HG02840 (cell line): ENCODE measurements at regions not wholly inside any gene's neighbourhood (a gene's known extent, or its start where the extent isn't known, plus 50 kb on each side); places are given as distances from the start of the nearest gene placed in this dataset.
"Not testable (repeated sequence)": the region's sequence is repeated elsewhere in the genome, so short reads cannot be mapped to it uniquely, and the experiment has no call there.

Source experiments
- ATAC-seq: cut with Tn5 transposase; IDR thresholded peaks from one replicate; pipeline ENCODE4 v1.9.1; 2021; ENCODE audit warnings: mild to moderate bottlenecking, moderate library complexity, moderate number of reproducible peaks; ENCODE audit not compliant: unreplicated experiment, low FRiP score

GRCh38 chr5:123721675-123722276 lies 209.8 kb downstream of the CSNK1G3 start:
- ATAC-seq = no peak

- ATAC-seq = no peak
Measured at GRCh38 chr5:123720955-123721354, 209.0 kb downstream of the CSNK1G3 start.

DNA sequence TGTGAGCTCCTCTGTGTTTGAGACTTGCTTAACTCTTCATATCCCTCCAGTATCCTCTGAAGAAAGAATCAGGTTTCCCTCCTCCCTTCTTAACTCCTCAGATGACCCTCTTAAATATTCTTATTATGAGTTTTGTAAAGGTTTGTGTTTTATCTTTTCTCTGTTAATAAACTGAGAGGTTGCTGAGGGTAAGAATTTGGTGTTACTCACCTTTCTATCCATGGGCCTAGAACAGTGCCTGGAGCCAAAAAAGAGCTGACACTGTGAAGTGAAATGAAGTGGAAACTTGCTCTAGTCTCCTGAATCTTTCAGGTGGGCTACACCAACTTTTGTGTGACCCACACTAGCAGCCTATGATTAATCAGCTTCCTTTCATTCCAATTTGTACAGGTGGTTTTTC lies 208.4 kb downstream of the CSNK1G3 start:
- ATAC-seq = no peak

GRCh38 chr5:123719004-123719403 lies 207.0 kb downstream of the CSNK1G3 start:
- ATAC-seq = no peak

DNA sequence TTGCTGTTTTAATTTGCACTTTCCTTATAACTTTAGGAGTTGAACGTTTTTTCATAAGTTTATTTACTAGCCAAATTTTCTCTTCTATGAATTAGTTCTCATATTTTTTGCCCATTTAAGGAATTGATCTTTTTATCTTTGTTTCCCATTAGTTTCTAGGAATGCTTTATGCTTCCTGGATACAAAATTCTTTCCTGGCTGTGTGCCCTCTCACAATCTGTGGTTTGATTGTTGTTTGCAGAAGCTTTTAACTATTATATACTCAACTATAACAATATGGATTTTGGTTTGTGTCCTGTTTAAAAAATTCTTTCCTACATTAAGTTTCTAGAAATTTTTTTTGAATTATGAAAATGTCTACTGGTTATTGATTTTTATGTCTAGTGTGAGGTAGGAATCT lies 206.3 kb downstream of the CSNK1G3 start:
- ATAC-seq = no peak

DNA sequence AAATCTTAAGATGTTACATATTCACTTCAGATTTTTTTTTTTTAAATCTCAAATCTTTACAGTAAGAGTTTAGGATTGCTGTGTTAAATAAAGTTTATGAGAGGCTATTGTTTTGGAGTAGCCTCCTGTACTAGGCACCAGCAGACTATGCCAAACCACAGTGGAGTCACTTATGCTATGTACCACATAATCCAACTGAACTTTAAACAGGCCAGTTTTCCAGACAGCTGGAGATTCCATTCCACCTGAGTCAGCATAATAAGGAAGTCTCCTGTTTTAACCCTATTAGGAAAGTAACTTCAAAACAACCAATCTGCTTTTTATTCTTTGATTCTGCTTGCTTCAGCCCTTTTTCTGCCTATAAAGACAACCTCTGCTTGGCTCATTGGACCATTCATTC lies 205.2 kb downstream of the CSNK1G3 start:
- ATAC-seq = no peak

DNA sequence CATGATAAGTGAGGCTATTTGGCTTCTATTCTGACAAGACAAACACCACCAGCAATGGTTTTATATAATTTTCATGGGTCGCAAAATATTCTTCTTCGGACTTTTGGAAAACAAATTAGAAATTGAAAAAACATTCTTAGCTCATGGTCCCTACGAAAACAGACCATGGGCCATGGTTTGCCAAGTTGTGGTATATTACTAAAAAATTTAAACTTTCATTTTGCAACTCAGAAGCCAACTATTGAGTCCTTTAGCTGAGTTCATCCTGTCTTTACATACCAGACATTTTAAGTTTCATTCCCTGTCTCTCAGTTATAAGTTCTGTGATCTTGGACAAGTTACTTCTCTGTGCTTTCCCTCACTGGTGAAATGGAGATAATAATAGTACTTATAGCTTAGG lies 198.1 kb downstream of the CSNK1G3 start:
- ATAC-seq = no peak

GRCh38 chr5:123709422-123709821 lies 197.4 kb downstream of the CSNK1G3 start:
- ATAC-seq = no peak

DNA sequence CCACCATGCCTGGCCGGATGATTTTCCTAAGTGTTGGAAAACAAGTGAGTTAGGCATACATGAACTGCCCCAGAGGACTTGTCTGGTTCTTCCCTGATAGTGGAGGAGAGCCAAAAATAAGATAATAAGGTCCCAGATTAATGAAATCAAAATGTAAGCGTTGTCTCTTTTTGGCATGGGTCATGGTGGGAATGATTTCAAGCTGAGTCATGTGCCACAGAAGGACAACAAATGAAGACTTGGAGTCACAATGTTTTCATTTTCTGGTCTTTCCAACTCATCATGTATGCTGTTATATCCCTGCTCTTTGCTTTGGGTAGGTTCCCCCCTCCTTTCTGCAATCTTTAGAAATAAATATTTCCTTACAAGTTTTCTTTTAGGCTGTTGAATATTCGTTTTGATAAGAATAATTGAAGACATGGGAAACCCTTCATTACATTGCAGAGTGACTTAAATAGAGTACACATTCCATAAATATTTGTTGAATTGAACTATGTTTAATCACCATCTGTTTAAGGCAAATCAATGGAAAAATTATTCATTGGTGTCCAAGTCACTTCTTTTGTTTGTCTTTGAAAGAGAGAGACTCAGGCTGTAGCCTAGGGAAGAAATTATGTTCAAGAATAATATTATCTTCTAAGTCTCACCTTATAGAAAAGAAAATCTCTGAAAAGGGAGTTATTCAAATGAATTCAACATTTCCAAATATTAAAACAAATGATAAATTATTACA lies 196.3 kb downstream of the CSNK1G3 start:
- no peak for ATAC-seq

DNA sequence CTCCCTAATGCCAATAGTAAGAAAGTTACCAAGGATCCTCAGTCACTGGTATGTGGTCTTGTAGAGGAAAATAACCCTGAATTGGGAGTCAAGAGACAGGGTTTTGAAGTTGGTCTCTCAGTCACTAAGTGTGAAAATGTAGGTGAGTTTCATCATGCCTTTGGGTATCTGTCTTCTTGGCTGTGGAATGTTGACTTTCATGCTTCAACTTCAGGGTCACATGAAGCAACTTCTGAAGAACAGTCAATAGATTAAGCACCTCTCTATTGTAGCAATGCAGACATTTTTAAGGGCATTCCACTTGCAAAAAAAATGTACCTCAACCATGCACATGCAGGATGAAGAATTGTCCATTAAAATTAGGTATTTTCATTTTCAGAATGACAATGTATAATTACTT lies 194.6 kb downstream of the CSNK1G3 start:
- ATAC-seq = no peak

- no peak for ATAC-seq
Measured at GRCh38 chr5:123705741-123706140, 193.8 kb downstream of the CSNK1G3 start.

DNA sequence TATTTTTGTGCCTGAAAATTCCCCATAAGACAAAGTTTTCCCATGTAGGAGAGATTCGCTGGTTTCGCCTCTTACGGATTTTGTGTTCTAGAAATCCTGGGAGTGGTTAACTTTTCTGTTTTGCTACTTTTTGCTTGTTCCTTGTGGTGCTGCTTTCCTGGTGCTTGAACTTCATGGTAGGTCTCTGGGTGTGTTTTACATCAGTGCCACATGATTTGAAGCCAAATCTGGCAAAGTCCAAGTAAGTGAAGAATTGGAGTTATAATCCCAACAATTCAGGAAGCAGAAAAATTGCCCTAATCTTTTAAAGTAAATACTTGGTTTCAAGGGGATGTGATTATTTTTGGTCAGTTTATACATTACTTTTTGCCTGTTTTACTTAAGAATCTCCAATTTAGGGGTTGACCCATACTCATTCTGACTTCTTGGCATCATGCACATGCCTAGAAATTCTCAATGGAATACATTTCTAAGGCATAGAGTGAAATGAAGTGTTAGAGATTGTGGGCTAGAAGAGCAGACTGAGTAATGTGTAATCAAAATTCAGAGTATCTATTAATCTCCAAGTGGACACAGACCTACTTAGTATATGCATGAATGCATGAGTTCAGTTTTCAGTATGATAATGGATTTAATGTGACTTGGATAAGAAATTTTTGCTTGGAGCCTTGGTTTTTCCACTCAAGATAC lies 189.7 kb downstream of the CSNK1G3 start:
- no peak for ATAC-seq

DNA sequence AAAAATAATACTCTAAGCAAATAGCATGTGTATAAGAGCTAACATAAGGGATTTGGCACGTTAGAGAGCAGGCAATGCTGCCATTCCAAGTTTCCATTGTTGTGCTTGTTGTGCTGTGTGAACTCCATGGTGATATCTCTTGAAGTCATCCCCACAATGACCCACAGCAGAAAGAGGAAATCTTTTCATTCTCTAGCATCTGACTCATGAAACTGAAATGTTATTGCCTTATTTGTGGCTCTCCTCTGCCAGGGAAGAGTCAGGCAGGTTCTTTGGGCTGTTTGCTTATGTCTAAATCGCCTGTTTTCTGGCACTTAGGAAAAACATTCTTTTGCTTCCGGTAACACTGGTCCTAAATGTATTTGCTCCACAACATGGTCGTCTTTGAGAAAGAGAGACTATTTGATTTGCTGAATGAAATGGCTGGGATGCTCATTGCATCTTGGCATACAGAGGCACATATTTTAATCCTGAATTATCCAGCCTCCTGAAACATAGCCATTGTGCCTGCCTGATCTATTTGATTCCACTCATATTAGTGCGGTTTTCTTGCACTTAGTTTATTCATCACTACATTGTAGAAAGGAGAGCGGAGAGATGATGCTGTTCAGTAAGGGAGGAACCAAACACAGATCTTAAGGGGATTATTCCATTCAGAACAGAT lies 188.8 kb downstream of the CSNK1G3 start:
- ATAC-seq = no peak

- no peak for ATAC-seq
Measured at GRCh38 chr5:123699571-123699970, 187.6 kb downstream of the CSNK1G3 start.

DNA sequence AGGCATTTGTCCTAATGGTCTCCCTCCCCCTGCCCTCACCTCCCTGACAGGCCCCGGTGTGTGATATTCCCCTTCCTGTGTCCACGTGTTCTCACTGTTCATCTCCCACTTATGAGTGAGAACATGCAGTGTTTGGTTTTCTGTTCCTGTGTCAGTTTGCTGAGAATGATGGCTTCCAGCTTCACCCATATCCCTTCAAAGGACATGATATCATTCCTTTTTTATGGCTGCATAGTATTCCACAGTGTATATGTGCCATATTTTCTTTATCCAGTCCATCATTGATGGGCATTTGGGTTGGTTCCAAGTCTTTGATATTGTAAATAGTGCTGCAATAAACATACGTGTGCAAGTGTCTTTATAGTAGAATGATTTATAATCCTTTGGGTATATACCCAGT lies 187.0 kb downstream of the CSNK1G3 start:
- ATAC-seq = not testable (repeated sequence)

DNA sequence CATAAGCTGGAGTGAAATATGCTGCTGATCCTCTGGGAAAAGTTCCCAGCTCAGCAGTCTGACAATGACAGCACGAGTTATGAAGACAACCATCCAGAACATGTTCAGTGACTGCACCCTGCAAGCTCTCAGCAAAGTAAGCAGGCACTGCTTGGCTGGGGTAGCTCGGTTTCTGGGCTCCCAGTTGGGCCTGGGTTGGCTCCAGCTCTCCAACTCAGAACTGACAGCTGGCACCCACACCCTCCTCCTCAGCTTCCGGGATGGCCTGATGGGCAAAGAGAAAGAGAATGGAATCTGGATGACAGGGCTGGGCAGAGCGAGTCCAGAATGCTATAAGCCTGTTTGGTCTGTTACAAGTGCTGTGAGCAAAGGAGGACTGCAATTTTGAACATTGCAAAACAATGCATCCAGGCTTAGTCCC lies 185.0 kb downstream of the CSNK1G3 start:
- no peak for ATAC-seq

GRCh38 chr5:123690821-123691220 lies 178.8 kb downstream of the CSNK1G3 start:
- no peak for ATAC-seq

DNA sequence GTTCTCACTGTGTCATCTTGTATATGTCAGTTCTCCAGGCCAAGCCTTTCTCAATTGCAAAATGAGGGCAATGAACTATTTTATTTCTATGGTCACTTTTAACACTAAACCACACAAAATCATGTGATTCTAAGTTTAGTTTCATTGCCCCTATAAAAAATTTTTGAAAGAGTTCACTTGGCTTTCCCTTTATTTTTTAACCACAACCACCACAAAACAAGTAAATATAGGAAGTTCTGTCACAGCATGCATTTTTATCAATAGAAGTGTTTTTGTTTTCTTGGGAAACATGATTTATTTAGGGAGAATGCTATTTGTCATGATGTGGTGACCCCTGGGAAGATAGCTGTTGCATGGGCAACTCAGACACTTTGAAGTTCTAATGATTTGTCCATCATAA lies 169.1 kb downstream of the CSNK1G3 start:
- no peak for ATAC-seq

DNA sequence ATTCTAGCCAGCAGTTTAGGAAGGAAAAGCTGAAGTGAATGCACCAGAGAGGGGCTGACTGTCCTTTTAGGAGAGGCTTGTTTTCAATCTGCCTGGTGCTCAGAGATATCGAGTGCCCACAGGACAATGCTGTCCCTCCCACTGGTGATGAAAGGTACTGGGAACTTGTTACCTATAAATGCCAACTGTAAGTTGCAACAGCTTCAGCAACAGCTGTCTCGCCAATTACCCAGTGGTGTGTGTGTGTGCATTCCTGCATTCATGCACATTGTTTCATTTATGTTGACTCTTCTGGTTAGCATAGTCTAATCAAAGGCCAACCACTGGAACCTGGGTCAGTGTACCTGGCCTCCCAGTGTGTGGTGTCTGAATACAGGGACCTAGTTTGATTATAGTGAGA lies 161.1 kb downstream of the CSNK1G3 start:
- ATAC-seq = no peak

- ATAC-seq = no peak
Measured at GRCh38 chr5:123671711-123672456, 159.9 kb downstream of the CSNK1G3 start.

DNA sequence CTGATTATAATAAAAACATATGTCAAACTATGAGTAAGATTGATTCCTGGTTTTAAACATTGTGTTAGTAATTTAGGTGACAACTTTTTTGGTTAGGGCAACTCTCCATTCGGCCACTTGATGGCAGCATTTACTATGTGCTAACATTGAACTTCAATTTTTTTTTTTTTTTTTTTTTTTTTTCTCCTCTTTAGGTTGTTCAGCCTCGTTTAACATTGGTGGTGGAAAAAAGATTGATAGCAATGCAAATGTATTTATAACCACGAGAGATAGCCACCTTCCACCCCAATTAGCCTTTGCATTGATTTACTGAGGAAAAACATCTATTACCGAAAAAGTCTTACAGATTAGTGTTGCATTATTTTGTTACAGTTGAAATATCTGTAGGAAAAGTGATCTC lies 159.1 kb downstream of the CSNK1G3 start:
- ATAC-seq = no peak
